ENCODE measurements at regions not wholly inside any gene's neighbourhood (a gene's known extent, or its start where the extent isn't known, plus 50 kb on each side); places are given as distances from the start of the nearest gene placed in this dataset.
"Not testable (repeated sequence)": the region's sequence is repeated elsewhere in the genome, so short reads cannot be mapped to it uniquely, and the experiment has no call there.

- H3K27ac ChIP-seq (replicated peaks in 1 of 4); H3K27me3 ChIP-seq; H3K9me3 ChIP-seq; H3K36me3 ChIP-seq; intact Hi-C loops (cut with DNase I); H3K4me1 ChIP-seq; DNase-seq (ENCODE audit: extremely low spot score); H3K4me3 ChIP-seq: not testable (repeated sequence)
- WGBS: no CpG with 5 or more reads among the region's 11 CpGs
These were observed 4384.7 kb upstream of the TPTE start for GRCh38 chr21:6136732-6137131.

- H3K27ac ChIP-seq (replicated peaks in 1 of 4); intact Hi-C loops (cut with DNase I): not testable (repeated sequence)
These were observed 4382.9 kb upstream of the TPTE start for GRCh38 chr21:6138244-6139136.

GRCh38 chr21:6139331-6139730 is 4382.1 kb upstream of the TPTE start:
- DNase-seq (ENCODE audit: extremely low spot score); H3K27ac ChIP-seq (replicated peaks in 1 of 4); H3K4me1 ChIP-seq; H3K27me3 ChIP-seq; H3K4me3 ChIP-seq; H3K36me3 ChIP-seq; intact Hi-C loops (cut with DNase I); H3K9me3 ChIP-seq: not testable (repeated sequence)
- no CpG with 5 or more reads among the region's 10 CpGs for WGBS

More at GRCh38 chr21:6138244-6139136, 4382.9 kb upstream of the TPTE start:
- not testable (repeated sequence) for H3K9me3 ChIP-seq; H3K4me3 ChIP-seq; DNase-seq (ENCODE audit: extremely low spot score); H3K36me3 ChIP-seq; H3K27me3 ChIP-seq; H3K4me1 ChIP-seq
- no CpG with 5 or more reads among the region's 46 CpGs for WGBS

- DNase-seq (ENCODE audit: extremely low spot score); H3K27me3 ChIP-seq; intact Hi-C loops (cut with DNase I); H3K4me3 ChIP-seq; H3K36me3 ChIP-seq; H3K27ac ChIP-seq (replicated peaks in 1 of 4); H3K9me3 ChIP-seq; H3K4me1 ChIP-seq: not testable (repeated sequence)
- no CpG with 5 or more reads among the region's 3 CpGs for WGBS
These were observed 4381.5 kb upstream of the TPTE start for GRCh38 chr21:6139862-6140261.

GRCh38 chr21:6140467-6141137 is 4380.8 kb upstream of the TPTE start:
- no CpG with 5 or more reads among the region's 27 CpGs for WGBS
- DNase-seq (ENCODE audit: extremely low spot score); H3K36me3 ChIP-seq; H3K27ac ChIP-seq (replicated peaks in 1 of 4); H3K4me1 ChIP-seq; intact Hi-C loops (cut with DNase I); H3K4me3 ChIP-seq; H3K9me3 ChIP-seq; H3K27me3 ChIP-seq: not testable (repeated sequence)

- H3K4me1 ChIP-seq; DNase-seq (ENCODE audit: extremely low spot score); H3K4me3 ChIP-seq; H3K36me3 ChIP-seq; intact Hi-C loops (cut with DNase I); H3K27ac ChIP-seq (replicated peaks in 1 of 4); H3K9me3 ChIP-seq; H3K27me3 ChIP-seq: not testable (repeated sequence)
- no CpG with 5 or more reads among the region's 14 CpGs for WGBS
These were observed 4380.3 kb upstream of the TPTE start for GRCh38 chr21:6141138-6141474.

GRCh38 chr21:6153154-6153553 is 4368.2 kb upstream of the TPTE start:
- WGBS: no CpG with 5 or more reads among the region's 4 CpGs
- H3K4me3 ChIP-seq; H3K4me1 ChIP-seq; DNase-seq (ENCODE audit: extremely low spot score); H3K9me3 ChIP-seq; intact Hi-C loops (cut with DNase I); H3K27me3 ChIP-seq; H3K27ac ChIP-seq (replicated peaks in 1 of 4); H3K36me3 ChIP-seq: not testable (repeated sequence)

- DNase-seq (ENCODE audit: extremely low spot score); H3K36me3 ChIP-seq; intact Hi-C loops (cut with DNase I); H3K27me3 ChIP-seq; H3K4me3 ChIP-seq; H3K27ac ChIP-seq (replicated peaks in 1 of 4); H3K9me3 ChIP-seq; H3K4me1 ChIP-seq: not testable (repeated sequence)
- no CpG with 5 or more reads among the region's 30 CpGs for WGBS
These were observed 4366.7 kb upstream of the TPTE start for GRCh38 chr21:6154524-6155320.

- H3K36me3 ChIP-seq; H3K27me3 ChIP-seq; H3K9me3 ChIP-seq; H3K4me1 ChIP-seq; DNase-seq (ENCODE audit: extremely low spot score); H3K4me3 ChIP-seq; intact Hi-C loops (cut with DNase I); H3K27ac ChIP-seq (replicated peaks in 1 of 4): not testable (repeated sequence)
- WGBS: no CpG with 5 or more reads among the region's 27 CpGs
These were observed 4364.5 kb upstream of the TPTE start for GRCh38 chr21:6156712-6157389.

- H3K27me3 ChIP-seq; H3K36me3 ChIP-seq; H3K4me1 ChIP-seq; H3K4me3 ChIP-seq; H3K27ac ChIP-seq (replicated peaks in 1 of 4); H3K9me3 ChIP-seq; intact Hi-C loops (cut with DNase I); DNase-seq (ENCODE audit: extremely low spot score): not testable (repeated sequence)
- WGBS: no CpG with 5 or more reads among the region's 11 CpGs
These were observed 4363.9 kb upstream of the TPTE start for GRCh38 chr21:6157515-6157914.

GRCh38 chr21:6158171-6158570 is 4363.2 kb upstream of the TPTE start:
- DNase-seq (ENCODE audit: extremely low spot score); H3K4me1 ChIP-seq; H3K9me3 ChIP-seq; H3K27me3 ChIP-seq; intact Hi-C loops (cut with DNase I); H3K4me3 ChIP-seq; H3K36me3 ChIP-seq; H3K27ac ChIP-seq (replicated peaks in 1 of 4): not testable (repeated sequence)
- no CpG with 5 or more reads among the region's 9 CpGs for WGBS

All from esophagus muscularis mucosa (tissue), 4 donors.